ENCODE measurements at regions not wholly inside any gene's neighbourhood (a gene's known extent, or its start where the extent isn't known, plus 50 kb on each side); places are given as distances from the start of the nearest gene placed in this dataset.

DNA sequence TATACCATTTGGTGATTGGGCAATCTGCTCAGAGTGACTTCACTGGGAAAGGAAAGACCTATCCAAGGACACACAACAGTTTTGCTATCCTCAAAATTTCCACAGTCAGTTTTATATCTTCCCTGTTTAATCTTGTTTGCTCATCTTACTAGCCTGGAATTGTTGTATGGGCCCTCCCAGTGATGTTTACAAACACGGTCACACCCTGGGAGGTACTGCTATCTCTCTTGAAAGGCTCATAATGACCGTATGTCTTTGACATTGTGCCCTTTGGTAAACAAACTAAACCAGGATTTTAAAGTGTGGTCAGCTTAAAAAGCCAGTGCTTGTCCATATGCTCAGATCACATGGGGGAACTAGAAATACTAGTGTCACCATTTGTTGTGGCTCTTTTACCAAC lies 277.0 kb downstream of the CDH2 start:
- DNase-seq, result no peak

DNA sequence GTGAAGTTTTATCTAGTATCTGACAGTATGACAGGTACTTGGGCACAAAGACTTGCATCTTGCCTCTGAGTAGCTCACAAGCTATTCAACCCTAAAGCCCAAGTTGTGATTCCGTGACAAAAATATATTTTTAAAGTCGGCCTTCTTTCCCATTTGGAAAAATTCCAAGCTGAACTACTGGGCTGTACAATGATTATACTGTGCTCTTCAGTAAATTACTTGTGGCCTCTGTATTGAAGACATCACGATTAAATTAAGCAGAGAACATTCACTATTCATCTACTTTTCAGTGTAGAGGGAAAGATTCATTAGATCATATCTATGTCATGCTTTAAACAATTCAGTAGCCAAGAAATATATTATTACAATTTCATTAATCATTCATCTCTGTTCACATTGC lies 282.2 kb downstream of the CDH2 start:
- DNase-seq, result no peak

DNA sequence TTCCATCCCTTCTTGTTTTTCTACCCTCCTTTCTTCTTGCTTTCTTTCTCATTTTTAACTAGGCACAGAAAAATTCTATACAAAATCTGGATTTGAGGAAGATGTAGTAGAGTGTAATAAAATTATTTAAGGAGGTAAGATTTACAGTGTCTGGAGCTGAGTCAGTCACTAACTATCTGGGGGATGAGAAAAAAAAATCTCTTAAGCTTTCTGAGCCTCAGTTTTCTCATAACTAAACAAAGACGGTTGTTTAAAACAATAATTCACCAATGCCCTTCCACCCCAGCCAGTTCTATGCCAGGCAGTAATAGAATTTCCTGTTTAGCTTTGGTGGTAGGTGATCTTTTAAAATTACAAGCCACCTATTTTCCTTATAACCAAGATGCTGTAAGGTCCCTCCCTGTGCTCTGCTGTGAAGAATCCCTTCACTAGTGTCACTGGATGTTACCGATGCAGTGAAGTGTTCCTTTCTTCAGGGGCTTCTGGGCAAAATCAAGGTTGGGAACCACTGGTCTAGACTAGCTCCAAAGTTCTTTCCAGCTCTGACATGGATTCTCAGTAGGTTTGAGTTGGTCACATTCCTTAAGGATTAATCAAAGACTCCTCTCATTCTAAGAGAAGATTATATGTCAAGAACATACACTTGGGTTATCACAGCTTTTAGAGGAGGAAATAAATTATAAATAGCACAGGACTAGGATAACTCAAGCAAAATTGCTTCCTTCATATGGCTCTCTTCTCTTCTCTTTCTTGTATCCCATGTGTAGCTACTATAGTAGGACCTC lies 289.0 kb downstream of the CDH2 start:
- no peak for DNase-seq

DNA sequence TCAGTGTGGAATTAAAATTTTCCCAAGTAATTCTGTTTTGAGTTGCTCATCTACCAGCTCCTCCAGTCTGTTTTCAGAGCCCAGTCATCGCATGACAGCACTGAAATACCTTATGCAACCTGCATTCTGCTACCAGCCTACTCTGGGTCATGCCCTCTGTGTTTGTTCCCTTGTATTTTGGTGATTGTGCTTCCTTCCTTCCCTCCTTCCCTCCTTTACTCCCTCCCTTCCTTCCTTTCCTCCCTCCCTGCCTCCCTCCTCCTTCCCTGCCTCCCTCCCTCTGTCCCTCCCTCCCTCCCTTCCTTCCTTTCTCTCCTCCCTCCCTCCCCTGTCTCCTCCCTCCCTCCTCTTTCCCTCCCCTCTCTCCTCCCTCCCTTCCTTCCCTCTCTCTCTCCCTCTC lies 289.6 kb downstream of the CDH2 start:
- DNase-seq, result no peak

DNA sequence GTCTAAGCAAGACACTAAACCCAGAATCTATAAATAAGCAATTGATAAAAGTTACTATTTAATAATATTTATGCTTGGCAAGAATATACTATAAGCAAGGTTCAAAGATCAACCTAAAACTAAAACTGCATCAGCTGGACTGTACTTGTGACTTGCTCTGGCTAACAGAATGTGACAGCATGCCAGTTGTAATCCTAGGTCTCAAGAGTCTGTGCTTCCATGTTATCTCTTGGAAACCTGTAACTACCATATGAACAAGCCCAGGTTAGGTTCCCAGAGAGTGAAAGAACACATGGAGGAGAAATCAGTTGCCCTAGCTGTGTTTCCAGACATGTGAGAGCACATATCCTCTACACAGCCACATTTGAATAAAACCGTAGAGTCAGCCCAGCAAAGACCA lies 297.4 kb downstream of the CDH2 start:
- DNase-seq, result no peak

DNA sequence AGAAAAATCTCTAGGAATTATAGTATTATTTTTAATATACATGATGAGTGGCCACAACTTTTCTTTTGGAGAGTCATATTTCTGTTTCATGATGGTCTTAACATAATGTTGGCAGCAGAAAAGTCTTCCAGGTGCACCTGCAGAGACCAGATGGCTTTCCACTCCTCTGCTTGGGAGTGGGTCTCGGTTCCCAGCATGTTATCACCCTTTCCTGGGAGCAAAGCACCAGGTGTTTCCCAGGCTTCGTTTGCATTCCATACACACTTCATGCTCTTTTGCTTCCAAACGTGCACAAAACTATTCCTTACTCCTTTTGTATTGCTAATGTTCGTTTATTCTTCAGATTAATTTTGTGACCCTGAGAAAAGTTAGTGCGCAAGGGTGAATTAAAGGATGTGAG lies 305.2 kb downstream of the CDH2 start:
- no peak for DNase-seq

DNA sequence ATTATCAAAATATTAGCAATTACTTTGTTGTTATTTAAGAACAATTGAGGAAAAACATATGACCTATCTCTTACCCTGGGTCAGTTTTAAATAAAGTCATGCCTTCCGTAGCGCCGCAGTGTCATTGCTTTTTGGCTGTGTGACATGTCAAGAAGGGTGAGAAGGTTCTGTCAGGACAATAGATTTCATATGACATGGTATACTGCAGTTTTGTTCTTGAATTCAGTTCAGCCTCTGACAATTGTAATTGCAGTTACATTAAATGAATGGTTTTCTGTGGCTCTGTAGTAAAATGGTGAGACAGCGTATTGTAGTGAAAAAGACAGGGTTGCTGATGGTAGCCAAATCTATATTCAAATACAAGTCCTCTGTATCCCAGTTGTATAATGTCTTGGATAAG lies 307.2 kb downstream of the CDH2 start:
- no peak for DNase-seq

DNA sequence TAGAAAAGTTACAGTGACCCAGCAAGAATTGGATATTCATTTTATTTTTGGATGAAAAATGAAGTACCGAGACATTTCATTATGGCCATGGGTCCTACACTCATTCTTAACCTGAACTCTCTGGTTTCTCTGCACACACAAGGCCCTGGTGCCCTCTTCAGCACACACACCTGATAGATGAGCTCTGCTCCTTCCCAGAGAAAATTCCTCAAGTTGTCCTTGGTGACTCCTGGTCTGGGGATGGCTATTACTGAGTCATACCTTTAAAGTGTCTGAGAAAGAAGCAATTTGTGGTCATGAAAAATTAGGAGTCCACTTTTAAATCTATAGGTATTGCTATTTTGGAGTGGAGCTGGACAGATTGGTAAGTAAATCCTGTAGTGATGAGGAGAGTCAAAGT lies 311.5 kb downstream of the CDH2 start:
- DNase-seq, result no peak

DNA sequence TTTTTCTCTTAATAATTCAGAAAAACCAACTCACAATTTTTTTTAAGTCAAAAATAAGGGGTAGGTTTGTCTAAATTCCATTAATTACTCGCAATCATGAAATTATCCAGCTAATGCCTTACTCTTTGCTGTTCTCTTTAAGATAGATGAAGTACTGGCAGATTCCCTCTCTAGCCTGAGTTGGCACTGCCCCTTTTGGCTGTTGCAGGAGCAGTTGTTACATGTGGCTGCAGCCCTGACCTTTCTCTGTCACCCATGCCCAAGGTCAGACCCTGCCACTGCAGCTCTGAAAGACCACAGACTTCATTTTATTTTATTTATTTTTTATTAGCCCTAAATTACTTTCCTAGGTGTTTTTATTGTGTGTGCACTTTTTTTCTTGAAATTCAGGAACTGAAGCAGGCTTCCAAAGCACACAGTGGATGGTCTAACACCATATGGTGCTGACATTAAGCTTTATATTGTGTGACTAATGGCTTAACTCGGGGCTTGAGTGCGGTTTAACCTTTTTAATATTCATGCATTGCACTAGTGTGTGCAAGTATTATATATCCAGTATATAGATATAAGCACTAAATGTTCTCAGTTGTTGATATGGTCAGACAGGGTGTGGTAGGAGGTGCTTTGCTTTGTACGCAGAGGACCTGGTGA lies 313.0 kb downstream of the CDH2 start:
- no peak for DNase-seq

DNA sequence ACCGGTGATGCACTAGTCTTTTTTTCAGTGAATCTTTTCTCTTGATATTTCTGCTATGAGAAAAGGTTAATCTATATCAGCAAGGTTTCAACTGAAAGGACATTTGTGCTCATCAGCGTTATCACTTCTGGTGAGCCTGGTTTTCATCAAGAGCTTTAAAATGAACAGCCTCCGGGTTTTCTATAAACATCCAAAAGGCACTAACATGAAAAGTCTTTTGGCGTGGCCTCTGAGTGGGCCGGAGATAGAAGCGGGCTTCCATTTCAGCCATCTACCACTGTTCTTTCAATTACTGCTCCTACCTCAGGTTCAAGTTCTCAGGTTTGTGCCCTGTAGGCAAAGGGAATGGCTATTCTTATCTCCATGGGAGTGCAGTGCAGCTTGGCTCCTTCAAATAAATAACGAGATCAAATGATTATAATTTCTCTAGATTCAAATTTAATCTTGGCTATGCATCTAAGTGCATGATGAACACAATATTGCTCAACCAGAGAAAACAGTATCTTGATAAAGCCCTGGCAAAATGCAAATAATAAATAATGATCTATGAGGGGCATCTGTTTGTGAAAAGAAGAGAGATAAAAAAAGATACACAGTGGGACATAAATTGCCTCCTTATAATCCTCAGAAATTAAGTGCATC lies 314.8 kb downstream of the CDH2 start:
- DNase-seq, result no peak

DNA sequence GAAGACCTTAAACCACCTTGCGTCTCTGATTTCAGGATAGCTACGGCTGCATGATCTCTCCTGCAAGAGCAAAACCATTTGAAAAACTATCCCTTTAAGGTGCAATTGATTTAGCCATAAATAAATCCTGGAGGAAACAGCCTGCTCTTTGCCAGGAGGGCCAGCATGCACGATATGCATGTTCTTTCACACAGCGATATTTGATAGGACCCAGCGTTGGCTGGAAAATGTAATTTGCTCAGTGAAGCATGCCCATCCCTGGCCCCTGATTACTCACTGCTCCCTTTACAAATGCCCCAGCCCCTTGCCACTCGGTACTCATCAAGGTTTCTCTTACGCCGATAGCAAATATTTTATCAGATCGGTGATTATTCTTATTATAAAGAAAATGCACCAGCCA lies 315.4 kb downstream of the CDH2 start:
- DNase-seq, result no peak

DNA sequence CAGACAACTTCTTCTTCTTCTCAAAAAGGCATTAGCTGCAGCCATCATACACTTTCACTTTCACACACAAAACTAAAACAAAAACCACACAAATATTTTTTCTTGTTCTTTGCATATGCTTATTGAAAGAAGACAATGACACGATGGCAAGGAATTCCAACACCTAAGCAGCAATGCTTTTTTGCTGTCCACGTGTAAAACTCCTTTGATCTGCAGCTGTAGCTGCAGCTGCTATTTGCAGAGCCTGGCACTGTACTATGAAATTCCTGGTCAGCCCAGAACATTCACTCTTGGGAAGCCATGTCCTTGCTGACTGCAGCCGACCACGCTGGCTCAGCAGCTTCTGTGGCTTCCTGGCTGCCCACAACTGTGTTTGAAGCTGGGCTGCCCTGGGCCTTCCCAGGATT lies 316.2 kb downstream of the CDH2 start:
- no peak for DNase-seq

DNA sequence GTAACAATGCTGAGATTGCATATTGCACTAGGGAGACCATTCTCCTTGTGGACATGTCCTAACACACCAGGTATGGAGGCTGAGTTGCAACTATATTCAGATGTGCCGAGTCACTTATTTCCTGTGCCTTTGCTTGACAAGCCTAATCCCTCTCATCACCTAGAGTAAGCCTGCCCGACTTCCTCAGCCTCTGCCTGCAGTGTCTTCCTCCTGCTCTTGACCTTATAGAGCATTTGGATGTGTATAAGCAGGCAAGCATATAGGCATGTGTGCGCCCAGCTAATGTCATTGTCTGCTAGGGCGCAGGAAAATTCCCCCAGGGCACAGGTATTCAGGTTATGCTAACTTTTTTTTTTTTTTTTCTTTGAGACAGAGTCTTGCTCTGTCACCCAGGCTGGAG lies 316.9 kb downstream of the CDH2 start:
- DNase-seq, result no peak

DNA sequence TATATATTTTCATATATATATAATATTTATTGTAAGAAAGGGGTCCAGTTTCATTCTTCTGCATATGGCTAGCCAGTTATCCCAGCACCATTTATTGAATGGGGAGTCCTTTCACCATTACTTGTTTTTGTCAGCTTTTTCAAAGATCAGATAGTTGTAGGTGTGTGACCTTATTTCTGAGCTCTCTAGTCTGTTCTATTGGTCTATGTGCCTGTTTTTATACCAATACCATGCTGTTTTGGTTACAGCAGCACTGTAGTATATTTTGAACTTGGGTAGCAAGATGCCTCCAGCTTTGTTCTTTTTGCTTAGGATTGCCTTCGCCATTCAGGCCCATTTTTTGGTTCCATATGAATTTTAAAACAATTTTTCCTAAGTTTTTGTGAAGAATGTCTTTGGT lies 320.1 kb downstream of the CDH2 start:
- no peak for DNase-seq

DNA sequence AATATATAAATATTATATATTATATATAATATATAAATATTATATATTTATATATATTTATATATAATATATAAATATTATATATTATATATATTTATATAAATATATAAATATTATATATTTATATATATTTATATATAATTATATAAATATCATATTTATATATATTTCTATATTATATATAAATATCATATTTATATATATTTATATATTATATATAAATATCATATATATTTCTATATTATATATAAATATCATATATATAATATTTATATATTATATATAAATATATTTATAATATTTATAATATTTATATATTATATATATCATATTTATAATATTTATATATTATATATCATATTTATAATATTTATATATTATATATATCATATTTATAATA lies 321.4 kb downstream of the CDH2 start:
- DNase-seq, result no peak

DNA sequence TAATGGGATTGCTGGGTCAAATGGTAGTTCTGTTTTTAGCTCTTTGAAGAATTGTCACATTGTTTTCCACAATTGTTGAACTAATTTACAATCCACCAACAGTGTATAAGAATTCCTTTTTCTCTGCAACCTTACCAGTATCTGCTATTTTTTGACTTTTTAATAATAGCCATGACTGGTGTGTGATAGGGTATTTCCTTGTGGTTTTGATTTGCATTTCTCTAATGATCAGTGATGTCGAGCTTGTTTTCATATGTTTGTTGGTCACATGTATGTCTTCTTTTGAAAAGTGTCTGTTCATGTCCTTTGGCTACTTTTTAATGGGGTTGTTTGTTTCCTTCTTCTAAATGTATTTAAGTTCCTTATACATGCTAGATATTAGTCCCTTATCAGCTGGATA lies 322.3 kb downstream of the CDH2 start:
- no peak for DNase-seq

DNA sequence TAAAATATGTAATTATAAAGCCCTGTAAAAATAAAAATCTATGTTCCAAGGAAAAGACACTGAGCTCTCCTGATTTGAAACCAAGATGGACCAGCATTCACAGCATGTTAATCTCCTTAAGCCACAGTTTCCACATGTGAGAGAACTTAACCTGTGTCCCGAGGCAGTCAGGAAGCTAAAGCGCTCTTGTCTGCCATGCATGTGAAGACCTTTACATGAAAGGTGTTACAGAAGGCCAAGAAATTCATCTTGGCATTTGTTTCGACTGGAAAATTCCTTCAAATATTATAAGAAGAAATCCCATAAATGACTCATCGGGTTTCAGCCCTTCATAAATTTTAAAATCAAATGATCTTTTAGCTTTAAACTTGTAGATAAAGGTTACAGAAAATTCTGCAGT lies 328.6 kb downstream of the CDH2 start:
- no peak for DNase-seq

DNA sequence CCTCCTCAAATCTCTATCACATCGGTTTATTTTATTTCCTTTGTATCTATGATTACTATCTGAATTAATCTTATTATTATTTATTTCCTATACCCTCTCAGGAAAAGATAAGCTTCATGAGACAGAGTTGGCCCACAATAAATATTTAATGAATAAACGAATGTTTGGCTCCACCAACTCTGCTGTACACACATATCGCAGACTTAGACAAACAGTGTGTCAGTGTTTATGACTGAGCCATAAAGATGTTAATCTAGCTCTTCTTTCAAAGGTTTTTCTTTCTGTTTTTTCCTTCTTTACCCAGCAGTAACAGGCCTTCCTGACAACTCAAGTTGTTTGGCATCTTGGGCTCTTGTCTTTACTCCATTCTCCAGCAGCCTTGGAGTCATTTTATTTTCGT lies 329.5 kb downstream of the CDH2 start:
- DNase-seq, result no peak

DNA sequence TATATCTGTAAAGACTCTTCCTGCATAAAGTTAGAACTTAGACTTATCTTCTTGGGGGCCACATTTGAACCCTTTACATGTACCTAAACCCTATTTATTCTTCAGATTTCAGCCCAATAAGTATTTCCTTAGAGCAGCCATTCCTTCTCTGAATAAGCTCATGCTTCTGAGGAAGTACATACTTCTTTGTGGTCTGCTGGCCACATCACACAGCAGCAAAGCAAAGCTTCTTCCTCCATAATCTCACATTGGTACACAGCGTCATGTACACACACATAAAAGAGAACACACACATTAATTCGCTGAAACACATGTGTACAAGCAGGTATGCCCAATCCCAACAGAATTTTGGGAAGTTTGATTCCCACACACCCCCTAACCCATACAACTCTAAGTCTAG lies 331.0 kb downstream of the CDH2 start:
- DNase-seq, result no peak

DNA sequence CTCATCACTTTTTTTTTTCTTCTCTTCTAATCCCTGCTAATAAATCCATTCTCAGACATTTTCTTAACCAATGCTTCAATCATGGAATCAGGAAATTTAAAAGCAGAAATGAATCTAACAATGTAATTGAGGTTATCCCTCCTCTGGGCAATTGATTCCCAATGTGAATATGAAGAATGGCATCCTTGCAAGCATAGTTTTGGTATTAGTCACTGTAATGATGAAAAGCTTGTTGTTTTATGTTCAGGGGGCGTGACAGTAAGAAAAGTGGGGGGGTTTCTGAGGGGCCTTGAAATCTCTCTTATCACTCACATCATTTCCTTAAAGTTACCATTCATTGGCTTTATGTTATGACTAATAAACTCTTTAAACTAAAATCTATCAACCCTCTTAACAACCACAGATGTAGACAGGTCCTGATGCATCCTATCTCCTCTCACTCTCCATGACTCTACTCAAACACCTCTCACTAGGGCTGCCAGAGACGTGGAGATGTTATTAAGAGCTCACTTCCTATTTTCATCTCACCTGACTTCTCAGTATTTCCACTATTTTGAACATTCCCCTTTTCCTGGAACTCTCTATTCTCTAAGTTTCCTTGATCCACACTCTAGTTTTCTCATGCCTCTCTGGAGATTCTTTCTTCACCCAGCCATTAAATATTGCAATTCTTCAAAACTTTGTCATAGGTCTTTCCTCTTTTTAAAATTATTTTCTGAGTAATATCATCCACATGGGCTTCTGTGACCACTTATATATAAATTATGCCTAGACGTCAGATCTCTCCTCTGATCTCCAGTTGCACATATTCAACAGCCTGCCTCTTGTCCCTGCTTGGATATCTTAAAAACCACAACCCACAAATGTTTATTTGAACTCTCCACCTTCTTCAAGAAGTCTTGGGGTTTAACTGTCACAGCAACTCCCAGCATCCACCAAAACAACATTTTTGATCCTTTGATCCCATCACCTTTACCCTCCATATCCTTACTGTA lies 332.9 kb downstream of the CDH2 start:
- DNase-seq, result no peak

DNA sequence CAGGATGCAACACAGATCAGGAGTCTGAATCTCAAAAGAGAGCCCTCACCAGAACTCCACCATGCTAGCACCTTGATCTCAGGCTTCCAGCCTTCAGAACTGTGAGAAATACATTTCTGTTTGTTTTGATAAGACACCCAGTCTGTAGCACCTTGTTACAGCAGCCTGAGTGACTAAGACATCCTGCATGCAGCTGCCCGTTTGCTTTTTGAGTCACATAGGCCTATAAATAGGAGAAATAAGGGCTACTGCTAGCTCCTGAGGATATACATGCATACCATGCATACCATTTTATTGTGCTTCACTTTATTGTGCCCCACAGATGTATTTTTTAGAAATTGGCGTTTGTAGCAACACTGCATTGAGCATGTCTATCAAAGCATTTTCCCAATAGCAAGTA lies 337.8 kb downstream of the CDH2 start:
- DNase-seq, result no peak

DNA sequence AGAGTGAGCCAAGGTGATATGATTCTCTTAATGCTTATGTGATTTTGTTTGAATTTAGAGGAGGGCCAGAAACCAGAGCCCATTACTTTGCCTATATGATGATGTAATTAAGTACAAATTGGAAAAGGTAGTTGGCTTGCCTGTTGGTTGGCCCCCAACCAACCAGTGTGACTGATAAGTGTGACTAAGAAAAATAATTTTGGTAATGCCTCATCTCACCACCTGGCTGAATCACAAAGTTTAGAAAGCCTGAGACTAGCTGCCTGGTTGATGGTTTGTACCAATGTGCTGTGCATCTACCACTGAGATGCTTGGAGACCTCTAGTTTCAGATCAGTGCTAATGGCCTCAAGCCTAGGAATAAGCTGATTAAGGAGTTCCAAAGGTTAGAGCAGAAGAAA lies 338.7 kb downstream of the CDH2 start:
- DNase-seq, result no peak

All from hypothalamus (tissue), 51 donors.